SKM-1 (cell line): ENCODE measurements at regions not wholly inside any gene's neighbourhood (a gene's known extent, or its start where the extent isn't known, plus 50 kb on each side); places are given as distances from the start of the nearest gene placed in this dataset.
"Not testable (repeated sequence)": the region's sequence is repeated elsewhere in the genome, so short reads cannot be mapped to it uniquely, and the experiment has no call there.

ENCODE experiments used
- DNase-seq: peaks from one replicate; lab custom pipeline; 2025; ENCODE audit not compliant: unreplicated experiment; lab: John Stamatoyannopoulos, UW

- DNase-seq: no peak
Measured at GRCh38 chr4:11693693-11694092, 265.0 kb upstream of the HS3ST1 start.

GRCh38 chr4:11691236-11691635, 262.5 kb upstream of the HS3ST1 start:
- no peak for DNase-seq

DNA sequence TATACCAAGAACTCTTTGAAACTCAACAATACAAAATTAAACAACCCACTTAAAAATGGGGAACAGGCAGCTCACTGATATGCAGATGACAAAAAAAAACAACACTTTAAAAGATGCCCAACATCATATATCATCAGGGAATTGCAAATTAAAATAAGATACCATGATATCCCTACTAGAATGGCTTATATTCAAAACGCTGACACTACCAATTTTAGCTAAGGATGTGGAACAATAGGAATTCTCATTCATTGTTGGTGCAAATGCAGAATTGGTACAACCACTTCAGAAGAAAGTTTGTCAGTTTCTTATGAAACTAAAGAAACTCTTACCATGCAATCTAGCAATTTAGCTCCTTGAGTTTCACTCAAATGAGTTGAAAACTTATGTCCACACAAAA, 259.0 kb upstream of the HS3ST1 start:
- no peak for DNase-seq

- no peak for DNase-seq
Measured at GRCh38 chr4:11685481-11685880, 256.8 kb upstream of the HS3ST1 start.

GRCh38 chr4:11675051-11675800, 246.5 kb upstream of the HS3ST1 start:
- DNase-seq: no peak

- no peak for DNase-seq
Measured at GRCh38 chr4:11670304-11670703, 241.6 kb upstream of the HS3ST1 start.

- no peak for DNase-seq
Measured at GRCh38 chr4:11669156-11669555, 240.5 kb upstream of the HS3ST1 start.

DNA sequence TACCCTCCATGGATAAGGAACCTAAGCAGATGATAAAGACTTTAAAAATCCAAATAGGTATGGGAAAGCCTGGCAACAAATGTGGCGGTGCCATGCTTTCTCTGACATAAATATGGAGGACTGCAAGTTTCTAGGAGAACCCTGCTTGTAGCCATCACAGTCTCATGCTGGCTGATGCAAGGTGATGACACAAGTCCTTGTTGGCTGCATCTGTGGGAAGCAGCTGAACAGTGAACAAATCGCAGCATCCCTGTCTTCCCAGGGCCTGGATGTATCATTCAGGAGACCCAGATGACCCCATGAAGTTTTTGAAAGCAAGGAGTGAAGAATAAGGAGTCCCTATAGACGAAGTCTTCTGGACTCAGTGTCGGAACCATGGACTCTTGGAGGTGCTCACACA, 234.4 kb upstream of the HS3ST1 start:
- DNase-seq: no peak

DNA sequence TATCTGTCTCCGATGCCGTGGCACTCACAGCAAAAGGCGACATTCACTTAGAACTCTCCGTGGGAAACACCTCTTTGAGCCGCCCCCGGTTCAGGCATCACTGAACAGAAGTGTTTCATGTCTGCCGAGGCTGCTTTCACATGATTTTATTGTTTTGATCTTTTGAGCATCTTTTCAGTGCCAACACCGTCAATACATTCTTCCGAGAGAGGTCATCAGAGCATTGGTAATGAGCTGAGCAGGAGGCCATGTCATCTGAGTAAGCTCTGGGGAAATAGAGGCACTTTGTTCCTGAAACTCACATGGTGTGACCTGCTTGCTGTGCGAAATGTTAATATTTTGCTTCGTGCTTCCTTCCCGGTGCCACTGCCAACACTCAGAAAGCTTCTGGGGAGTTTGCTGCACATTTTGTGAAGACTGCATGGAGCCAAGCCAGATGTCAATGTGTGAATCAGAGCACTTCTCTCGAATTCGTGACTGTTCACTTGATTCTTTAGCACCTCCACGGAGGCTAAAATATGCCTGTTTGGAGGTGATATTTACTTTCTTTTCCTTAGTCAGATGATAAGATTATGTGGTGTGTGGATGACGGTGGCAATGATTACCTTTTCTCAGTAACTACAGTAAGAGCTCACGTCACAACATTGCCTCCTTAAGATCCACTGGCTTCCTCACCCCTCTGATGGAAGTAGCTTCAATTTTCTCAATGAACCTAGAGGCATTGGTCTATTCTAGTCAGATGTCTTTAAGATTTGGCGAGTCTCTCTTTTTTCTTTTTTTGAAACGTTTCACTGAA, 222.3 kb upstream of the HS3ST1 start:
- no peak for DNase-seq

DNA sequence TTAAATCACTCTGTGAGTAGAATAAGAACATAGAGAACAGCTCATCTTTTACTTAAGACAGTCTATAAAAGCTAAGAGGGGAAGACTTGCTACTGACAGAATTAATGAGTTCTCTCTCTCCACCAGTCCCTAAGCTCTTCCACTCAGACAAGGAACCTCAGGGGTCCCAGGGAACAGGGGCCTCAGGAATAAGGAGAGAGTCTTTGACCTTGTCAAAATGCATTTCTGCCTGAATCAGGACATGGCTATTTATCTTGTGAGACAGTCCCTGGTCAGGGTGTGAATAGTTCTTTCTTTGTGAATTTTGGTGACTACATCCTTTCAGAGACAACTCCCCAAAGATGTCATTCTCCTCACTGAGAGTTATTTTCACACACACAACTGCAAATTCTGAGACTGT, 218.7 kb upstream of the HS3ST1 start:
- DNase-seq: no peak

- DNase-seq: not testable (repeated sequence)
Measured at GRCh38 chr4:11643081-11643480, 214.4 kb upstream of the HS3ST1 start.

GRCh38 chr4:11640584-11640983, 211.9 kb upstream of the HS3ST1 start:
- no peak for DNase-seq

- no peak for DNase-seq
Measured at GRCh38 chr4:11636551-11636950, 207.9 kb upstream of the HS3ST1 start.

GRCh38 chr4:11636031-11636430, 207.3 kb upstream of the HS3ST1 start:
- DNase-seq: no peak

GRCh38 chr4:11635342-11635741, 206.6 kb upstream of the HS3ST1 start:
- no peak for DNase-seq

DNA sequence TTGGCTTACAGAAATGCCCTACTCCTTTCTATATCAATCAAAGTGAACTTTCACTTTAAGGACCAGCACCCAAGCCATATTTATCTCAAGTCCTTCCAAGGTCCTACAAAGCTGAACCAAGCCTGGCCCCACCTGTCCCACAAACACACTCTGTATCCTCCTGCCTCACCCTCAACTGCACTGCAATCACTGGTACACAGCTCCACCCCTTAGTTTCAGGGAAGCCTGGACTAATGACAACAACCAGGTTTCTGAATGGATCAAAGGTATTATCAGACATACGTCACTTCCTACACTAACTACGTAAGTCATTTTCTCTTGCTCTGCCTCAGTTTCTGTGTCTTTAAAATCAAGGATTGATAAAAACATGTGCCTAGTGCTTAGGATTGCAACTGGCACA, 205.6 kb upstream of the HS3ST1 start:
- DNase-seq: no peak

- DNase-seq: no peak
Measured at GRCh38 chr4:11633430-11633829, 204.7 kb upstream of the HS3ST1 start.

- DNase-seq: no peak
Measured at GRCh38 chr4:11632483-11632882, 203.8 kb upstream of the HS3ST1 start.

- DNase-seq: no peak
Measured at GRCh38 chr4:11632025-11632424, 203.3 kb upstream of the HS3ST1 start.

- no peak for DNase-seq
Measured at GRCh38 chr4:11631416-11631815, 202.7 kb upstream of the HS3ST1 start.

DNA sequence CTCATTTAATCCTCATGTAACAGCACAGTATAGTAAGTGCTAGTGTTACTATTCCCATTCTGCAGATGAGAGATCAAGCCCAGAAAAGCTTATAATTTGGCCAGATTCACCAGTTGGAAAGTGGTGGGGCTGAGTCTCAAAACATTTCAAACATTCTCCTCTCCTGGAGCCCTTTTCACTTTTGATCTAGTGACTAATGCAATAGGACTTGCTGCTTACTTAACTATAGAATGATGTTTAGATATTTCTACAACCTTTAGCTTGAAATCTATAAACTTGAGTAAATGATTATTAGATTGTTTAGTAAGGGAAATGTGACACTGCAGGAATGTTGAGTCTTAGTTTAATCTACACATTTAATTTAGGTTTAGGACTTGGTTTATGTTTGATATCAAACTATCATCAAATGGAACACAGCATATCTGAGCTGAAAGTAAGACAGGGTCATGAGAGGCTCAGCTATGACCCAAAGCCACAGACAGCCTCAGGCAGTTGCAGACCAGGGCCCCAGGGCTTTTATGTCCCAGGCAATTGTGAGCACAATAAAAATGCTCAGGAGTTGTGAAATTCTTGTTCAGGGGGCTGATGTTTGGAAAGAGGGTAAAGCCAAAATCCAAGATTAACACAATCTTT, 199.5 kb upstream of the HS3ST1 start:
- DNase-seq: no peak

DNA sequence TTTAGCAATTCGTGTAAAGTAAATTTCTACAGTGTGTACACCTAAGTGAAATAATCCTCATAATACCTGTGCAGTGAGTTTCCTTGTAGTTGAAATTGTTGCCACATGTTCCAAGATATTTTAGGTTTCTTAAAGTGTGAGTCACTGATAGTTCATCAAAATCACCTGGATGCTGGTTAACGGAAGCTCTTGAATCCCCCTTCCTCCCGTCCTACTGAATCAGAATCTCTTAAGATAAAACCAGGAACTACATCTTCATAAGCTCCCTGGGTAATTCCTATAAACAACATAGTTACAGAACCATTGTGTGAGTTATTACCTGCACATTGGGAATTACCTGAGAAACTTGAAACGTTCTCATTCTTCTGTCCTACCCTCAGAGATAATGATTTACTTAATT, 197.4 kb upstream of the HS3ST1 start:
- DNase-seq: no peak
